ENCODE measurements at regions not wholly inside any gene's neighbourhood (a gene's known extent, or its start where the extent isn't known, plus 50 kb on each side); places are given as distances from the start of the nearest gene placed in this dataset.

GRCh38 chr10:127827354-127828140 lies 65.2 kb downstream of the CLRN3 start:
- TF ChIP-seq CTCF (IDR thresholded peaks at IDR 0.05): no peak
- no peak for TF ChIP-seq POLR2A (IDR thresholded peaks at IDR 0.05)
